K562 (cell line): ENCODE measurements at regions not wholly inside any gene's neighbourhood (a gene's known extent, or its start where the extent isn't known, plus 50 kb on each side); places are given as distances from the start of the nearest gene placed in this dataset.
A peak's percentile ranks its signal among the peaks of the same experiment; 100 is the strongest.

ENCODE experiments used
- ATAC-seq: fragments of 200-7000 bp; cut with Tn5 transposase; 3 replicates; pipeline ENCODE4 v1.9.1; 2020; ENCODE audit warnings: moderate library complexity
- BruUV-seq: library from RNA; stranded (reverse); fragments of 400-500 nt; replicated peaks from 2 replicates; lab custom pipeline; 2021; lab: Mats Ljungman, UMichigan
- CTCF ChIA-PET: fragments of 300-600 bp; formaldehyde crosslinking; extraction: SDS; loops from one replicate; lab custom pipeline; 2021; ENCODE audit warnings: low intra/inter-chr PET ratio; lab: Yijun Ruan, JAX
- POLR2A ChIA-PET: fragments of 300-600, 350-650 bp; sonication (Branson Sonifier 250); formaldehyde crosslinking; extraction: SDS; loops from one replicate; lab custom pipeline; 2021; ENCODE audit warnings: antibody characterized with exemption, inconsistent platforms; lab: Yijun Ruan, JAX
- DNase-seq, 4 experiments: peaks; one replicate each; pipeline versions ENCODE4 v3.0.0 to v3.0.0-alpha.2; 2011 to 2018; ENCODE audit warnings: low spot score in 3 of 4, mixed read lengths in 3 of 4; ENCODE audit errors: extremely low read depth in 1 of 4
- FAIRE-seq: peaks from 2 replicates; lab custom pipeline; 2011; peaks lifted over from hg19 to GRCh38; lab: Jason Lieb, UNC
- H2AFZ ChIP-seq: 2 replicates; pipeline ENCODE4 v1.6.0; 2011; ENCODE audit warnings: low read depth, low read length, control low read depth, inconsistent platforms
- H3K27ac ChIP-seq: fragments of 200-600 bp; 3 replicates; pipeline ENCODE4 v1.8.0; 2011; ENCODE audit warnings: low read depth, mild to moderate bottlenecking, control low read depth, inconsistent platforms, low read length, moderate library complexity, mixed read lengths; ENCODE audit errors: extremely low read depth
- H3K27me3 ChIP-seq, 2 experiments: fragments of 300-600 bp in 1 of 2; 2 replicates in 1 of 2; 3 replicates in 1 of 2; pipeline versions ENCODE4 v1.6.0 to v1.8.0; 2011; ENCODE audit warnings: inconsistent platforms in 2 of 2, low read length in 2 of 2, mild to moderate bottlenecking in 1 of 2, mixed read lengths in 1 of 2, moderate library complexity in 1 of 2; ENCODE audit not compliant: control insufficient read depth in 2 of 2, insufficient read depth in 2 of 2
- H3K36me3 ChIP-seq: fragments of 300-600 bp; 3 replicates; pipeline ENCODE4 v1.8.0; 2011; ENCODE audit warnings: mild to moderate bottlenecking, low read length, inconsistent platforms; ENCODE audit not compliant: control insufficient read depth, insufficient read depth
- H3K4me1 ChIP-seq, 2 experiments: fragments of 200-600 bp in 1 of 2; replicated peaks in 1 of 2; 2 replicates in 1 of 2; 3 replicates in 1 of 2; pipeline versions ENCODE4 v1.5.1 to v1.8.0; 2011; ENCODE audit warnings: inconsistent platforms in 2 of 2, low read length in 2 of 2, mild to moderate bottlenecking in 1 of 2, mixed read lengths in 1 of 2, moderate library complexity in 1 of 2; ENCODE audit not compliant: control insufficient read depth in 2 of 2, insufficient read depth in 2 of 2
- H3K4me2 ChIP-seq: 2 replicates; pipeline ENCODE4 v1.6.1; 2011; ENCODE audit warnings: low read length, control low read depth, inconsistent platforms, mixed read lengths; ENCODE audit not compliant: insufficient read depth
- H3K4me3 ChIP-seq: fragments of 200-600 bp; sonication (generic), shearing (Covaris generic); 2 replicates; pipeline ENCODE4 v1.5.1; 2016; ENCODE audit warnings: control low read depth, inconsistent platforms
- H3K79me2 ChIP-seq: fragments of 200-600 bp; 3 replicates; pipeline ENCODE4 v1.8.0; 2011; ENCODE audit warnings: low read length, inconsistent platforms; ENCODE audit not compliant: control insufficient read depth, insufficient read depth
- H3K9ac ChIP-seq, 2 experiments: 2 replicates each; pipeline versions ENCODE4 v1.6.0 to v1.6.1; 2011; ENCODE audit warnings: low read depth in 2 of 2, low read length in 2 of 2, control low read depth in 1 of 2, inconsistent platforms in 1 of 2, mild to moderate bottlenecking in 1 of 2, mixed read lengths in 1 of 2; ENCODE audit not compliant: insufficient read depth in 1 of 2
- H3K9me1 ChIP-seq: one replicate; pipeline ENCODE4 v1.6.0; 2011; ENCODE audit warnings: inconsistent platforms, mild to moderate bottlenecking, low read length, moderate library complexity; ENCODE audit not compliant: control insufficient read depth, insufficient read depth
- H3K9me3 ChIP-seq: replicated peaks from 2 replicates; pipeline ENCODE4 v1.5.1; 2011; ENCODE audit warnings: low read depth, low read length, inconsistent platforms; ENCODE audit not compliant: control insufficient read depth, insufficient read depth
- H4K20me1 ChIP-seq: replicated peaks from 2 replicates; pipeline ENCODE4 v1.6.1; 2011; ENCODE audit warnings: low read length, inconsistent platforms, mixed read lengths; ENCODE audit not compliant: control insufficient read depth, insufficient read depth
- BRD4 ChIP-seq: fragments of 200-600 bp; sonication (generic); IDR thresholded peaks from 2 replicates; pipeline ENCODE4 v1.6.1; 2017; ENCODE audit warnings: inconsistent platforms
- HEY1 ChIP-seq: fragments of 250-450 bp; sonication (Bioruptor Pico); IDR thresholded peaks from 2 replicates; pipeline ENCODE4 v1.5.0; 2020; ENCODE audit warnings: mild to moderate bottlenecking, moderate library complexity, borderline replicate concordance
- KDM2B ChIP-seq: fragments of 250-450 bp; sonication (Bioruptor Pico); IDR thresholded peaks from 2 replicates; pipeline ENCODE4 v1.8.0; 2021; ENCODE audit warnings: mild to moderate bottlenecking, moderate library complexity
- MAFF ChIP-seq: IDR thresholded peaks from 2 replicates; pipeline ENCODE4 v1.6.1; 2012; ENCODE audit warnings: low read length, improper control_type of control experiment
- MAFG ChIP-seq: fragments of 450-650 bp; conservative IDR thresholded peaks from 2 replicates; pipeline ENCODE4 v1.6.1; 2016; ENCODE audit warnings: missing genetic modification characterization, missing compliant biosample characterization
- NCOA2 ChIP-seq, 2 experiments: fragments of 450-650 bp; IDR thresholded peaks; 2 replicates each; pipeline ENCODE4 v1.6.1; 2018; ENCODE audit warnings: mild to moderate bottlenecking in 2 of 2, moderate library complexity in 1 of 2; ENCODE audit not compliant: partially characterized antibody in 2 of 2
- NFIC ChIP-seq: fragments of 450-650 bp; IDR thresholded peaks from 2 replicates; pipeline ENCODE4 v1.6.1; 2017; ENCODE audit warnings: mild to moderate bottlenecking, inconsistent platforms
- NFIX ChIP-seq: fragments of 250-450 bp; sonication (Bioruptor Pico); IDR thresholded peaks from 2 replicates; pipeline ENCODE4 v1.4.0; 2020; ENCODE audit warnings: low read depth, mild to moderate bottlenecking, moderate library complexity
- PURB ChIP-seq: sonication (generic); formaldehyde crosslinking; IDR thresholded peaks from 2 replicates; pipeline ENCODE4 v1.9.0; 2021; ENCODE audit warnings: low read depth, mild to moderate bottlenecking, missing genetic modification reagents
- ZNF146 ChIP-seq: IDR thresholded peaks from one replicate; pipeline ENCODE4 v1.6.1; 2018; ENCODE audit warnings: missing compliant biosample characterization; ENCODE audit not compliant: unreplicated experiment
- ZNF316 ChIP-seq: fragments of 450-650 bp; IDR thresholded peaks from 2 replicates; pipeline ENCODE4 v1.6.1; 2016
- ZSCAN32 ChIP-seq: fragments of 450-650 bp; formaldehyde crosslinking; IDR thresholded peaks from 2 replicates; pipeline ENCODE4 v1.4.0; 2020; ENCODE audit warnings: mild to moderate bottlenecking, moderate library complexity
- WGBS: fragments of 100-300 bp; shearing (Covaris generic); methylation state at CpG from one replicate; pipeline ENCODE4 v1.1.6; 2016; ENCODE audit warnings: low coverage, mixed read lengths; ENCODE audit not compliant: insufficient coverage; ENCODE audit errors: missing lambda C conversion rate; 5-methylcytosine and 5-hydroxymethylcytosine counted together
- in situ Hi-C: fragments of 300-500 bp; cut with MboI; formaldehyde crosslinking; loops from 4 replicates; pipeline ENCODE4 v1.15.0; 2018; ENCODE audit warnings: inconsistent platforms, mixed read lengths
- intact Hi-C: fragments of 100-400 bp; cut with micrococcal nuclease; formaldehyde crosslinking; loops from 2 replicates; pipeline ENCODE4 v1.14.2; 2022
- TF ChIP-seq, protein P1 (sequence below): fragments of 450-650 bp; formaldehyde crosslinking; IDR thresholded peaks from 2 replicates; pipeline ENCODE4 v1.4.0; 2020; ENCODE audit warnings: mild to moderate bottlenecking, mixed read lengths

DNA sequence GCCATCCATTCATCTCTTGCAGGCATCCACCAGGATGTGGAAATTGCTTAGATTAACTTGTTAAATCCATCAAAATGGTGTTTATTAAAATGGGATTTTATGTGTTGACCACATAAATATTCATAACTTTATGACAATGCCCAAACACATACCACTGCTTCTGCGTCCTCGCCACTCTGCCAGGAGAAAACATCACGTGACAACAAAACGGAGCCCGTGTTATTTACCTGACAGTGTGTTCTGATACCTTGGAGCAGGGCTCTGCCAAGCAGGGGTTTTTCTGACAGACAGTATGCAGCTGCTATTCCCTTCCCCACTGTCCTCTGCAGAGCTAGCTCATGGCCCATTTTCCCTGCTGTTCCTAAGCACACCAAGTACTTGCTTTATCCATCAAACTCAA lies 279.5 kb upstream of the CHD6 start:
- Histone ChIP-seq H3K4me1 (no peaks in the 10 kb centered on the region), H3K4me3 (no peak overlapping the region), H4K20me1 (no peaks in the 10 kb centered on the region), H3K27ac (no peak overlapping the region), H3K9me1 (no peaks in the 10 kb centered on the region), H3K4me2 (no peak overlapping the region), H3K9ac (no peak overlapping the region), H3K36me3 (no peaks in the 10 kb centered on the region), H3K79me2 (no peaks in the 10 kb centered on the region), H3K27me3 (no peaks in the 10 kb centered on the region; a peak in 1 of 5 replicates), H2AFZ (no peak overlapping the region), H3K9me3 (no peaks in the 10 kb centered on the region)
- in situ Hi-C loops, result no loop called here
- ChIA-PET POLR2A (interaction anchor here (0.5 kb wide), 1 partner anchor 55 kb away, joined by 3 read pairs; no protein-coding TSS in a partner anchor), CTCF (no interaction called here)
- FAIRE-seq (no peak), ATAC-seq (no peak), DNase-seq (no peak)
- WGBS, result 0% methylated on average over 5 of the region's 5 CpGs
- BruUV-seq, result no TSS peak
- TF ChIP-seq ZSCAN32 (CRISPR knock-in tag), result no peak
- TF ChIP-seq, protein P1, sequence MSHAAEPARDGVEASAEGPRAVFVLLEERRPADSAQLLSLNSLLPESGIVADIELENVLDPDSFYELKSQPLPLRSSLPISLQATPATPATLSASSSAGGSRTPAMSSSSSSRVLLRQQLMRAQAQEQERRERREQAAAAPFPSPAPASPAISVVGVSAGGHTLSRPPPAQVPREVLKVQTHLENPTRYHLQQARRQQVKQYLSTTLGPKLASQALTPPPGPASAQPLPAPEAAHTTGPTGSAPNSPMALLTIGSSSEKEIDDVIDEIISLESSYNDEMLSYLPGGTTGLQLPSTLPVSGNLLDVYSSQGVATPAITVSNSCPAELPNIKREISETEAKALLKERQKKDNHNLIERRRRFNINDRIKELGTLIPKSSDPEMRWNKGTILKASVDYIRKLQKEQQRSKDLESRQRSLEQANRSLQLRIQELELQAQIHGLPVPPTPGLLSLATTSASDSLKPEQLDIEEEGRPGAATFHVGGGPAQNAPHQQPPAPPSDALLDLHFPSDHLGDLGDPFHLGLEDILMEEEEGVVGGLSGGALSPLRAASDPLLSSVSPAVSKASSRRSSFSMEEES (CRISPR knock-in tag), result peak; percentile 77
- intact Hi-C loops, result no loop called here

DNA sequence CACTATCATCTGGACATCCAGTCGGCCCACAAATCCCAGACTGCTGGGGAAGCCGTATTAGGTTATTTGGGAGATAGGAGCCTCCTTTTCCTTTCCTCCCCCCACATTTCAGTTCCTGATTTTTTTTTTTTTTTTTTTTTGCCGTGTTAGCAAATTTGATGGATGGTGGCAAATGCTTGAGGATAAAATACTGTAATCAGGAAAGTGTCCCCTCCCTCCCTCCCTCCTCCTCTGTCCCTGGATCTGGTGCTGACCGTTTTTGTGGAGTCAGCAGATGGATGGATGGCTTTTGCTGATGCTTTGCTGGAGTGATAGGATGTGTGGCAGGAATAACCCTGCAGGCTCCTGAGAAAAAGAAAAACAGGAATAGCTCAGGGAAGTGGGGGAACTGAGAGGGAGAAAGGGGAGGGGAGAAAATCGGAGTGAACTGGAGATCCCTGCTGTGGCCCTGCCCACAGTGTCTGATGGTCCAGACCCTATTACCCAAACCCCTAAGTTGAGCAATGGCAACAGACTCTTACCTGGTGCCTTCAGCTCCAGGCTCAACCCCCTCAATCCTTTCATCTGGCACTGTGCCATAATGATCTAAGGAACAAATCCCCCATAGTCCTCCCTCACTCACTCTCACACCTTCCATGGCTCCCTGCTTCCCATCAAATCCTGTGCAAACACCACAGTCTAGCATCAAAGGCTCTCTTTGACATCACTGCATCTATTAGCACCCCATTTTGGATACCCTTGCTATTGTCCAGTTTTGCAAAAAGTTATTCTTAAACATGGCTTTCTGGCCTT lies 277.3 kb upstream of the CHD6 start:
- no peaks in the 10 kb centered on the region for H3K9me1 ChIP-seq
- H3K4me1 ChIP-seq, result no peaks in the 10 kb centered on the region
- no peak overlapping the region for H3K4me3 ChIP-seq
- in situ Hi-C loops, result no loop called here
- FAIRE-seq (no peak), ATAC-seq (no peak), DNase-seq (no peak)
- intact Hi-C loops, result no loop called here
- no peak overlapping the region for H3K9ac ChIP-seq
- TF ChIP-seq NFIC (peak; percentile 81), ZNF146 (no peak), BRD4 (no peak), MAFG (tag) (peak; percentile 32; the same call in 1 of the 2 replicates), NCOA2 (IDR thresholded peaks at IDR 0.05; ENCODE audit: partially characterized antibody in 2 of 2) (no peak), PURB (CRISPR knock-in tag) (no peak), ZNF316 (peak; percentile 50), HEY1 (CRISPR knock-in tag) (no peak), KDM2B (CRISPR knock-in tag) (no peak), MAFF (peak; percentile 54), NFIX (CRISPR knock-in tag) (peak; percentile 24; the same call in 1 of the 2 replicates)
- ChIA-PET CTCF (no interaction called here), POLR2A (no interaction called here)
- no peak overlapping the region for H2AFZ ChIP-seq
- no TSS peak for BruUV-seq
- no peaks in the 10 kb centered on the region; the same call in 1 of the 2 replicates for H4K20me1 ChIP-seq
- WGBS, result 0% methylated on average over 3 of the region's 5 CpGs
- H3K27ac ChIP-seq, result no peak overlapping the region
- H3K9me3 ChIP-seq, result no peaks in the 10 kb centered on the region
- no peak overlapping the region for H3K4me2 ChIP-seq
- no peaks in the 10 kb centered on the region; a peak in 1 of 5 replicates for H3K27me3 ChIP-seq
- H3K36me3 ChIP-seq, result no peaks in the 10 kb centered on the region
- no peaks in the 10 kb centered on the region for H3K79me2 ChIP-seq
